PC-9 (cell line): ENCODE measurements at regions not wholly inside any gene's neighbourhood (a gene's known extent, or its start where the extent isn't known, plus 50 kb on each side); places are given as distances from the start of the nearest gene placed in this dataset.
"Not testable (repeated sequence)": the region's sequence is repeated elsewhere in the genome, so short reads cannot be mapped to it uniquely, and the experiment has no call there.

Experiments
- BruUV-seq: library from RNA; stranded (reverse); fragments of 400-500 nt; replicated peaks from 2 replicates; lab custom pipeline; 2021; lab: Mats Ljungman, UMichigan
- CTCF ChIA-PET: fragments of 300-600 bp; sonication (Branson Sonifier 250); formaldehyde crosslinking; loops from one replicate; lab custom pipeline; 2022; ENCODE audit warnings: antibody characterized with exemption; lab: Charles Lee
- POLR2A ChIA-PET: fragments of 300-600 bp; sonication (Branson Sonifier 250); formaldehyde crosslinking; loops from one replicate; lab custom pipeline; 2022; ENCODE audit warnings: antibody characterized with exemption; ENCODE audit not compliant: unreplicated experiment; lab: Charles Lee
- DNase-seq, 2 experiments: peaks; one replicate each; pipeline versions ENCODE4 v3.0.0 to v3.0.0-alpha.2; 2015 to 2022; ENCODE audit warnings: mixed read lengths in 1 of 2
- H2AFZ ChIP-seq: fragments of 200-600 bp; sonication (generic); 2 replicates; pipeline ENCODE4 v1.8.1; 2017; ENCODE audit warnings: antibody characterized with exemption
- H3F3A ChIP-seq: fragments of 200-600 bp; sonication (generic); 2 replicates; pipeline ENCODE4 v1.8.1; 2017; ENCODE audit warnings: antibody characterized with exemption, mild to moderate bottlenecking, low read depth; ENCODE audit not compliant: insufficient read depth
- H3K27ac ChIP-seq: fragments of 200-600 bp; sonication (generic); 2 replicates; pipeline ENCODE4 v1.6.1; 2016; ENCODE audit warnings: mixed run types
- H3K27me3 ChIP-seq: fragments of 200-600 bp; sonication (generic); 2 replicates; pipeline ENCODE4 v1.6.1; 2016; ENCODE audit warnings: low read depth, mixed run types; ENCODE audit not compliant: insufficient read depth
- H3K36me3 ChIP-seq: fragments of 200-600 bp; sonication (generic); 2 replicates; pipeline ENCODE4 v1.6.1; 2016; ENCODE audit warnings: low read depth, mixed run types
- H3K4me1 ChIP-seq: fragments of 200-600 bp; sonication (generic); replicated peaks from 2 replicates; pipeline ENCODE4 v1.6.1; 2016; ENCODE audit warnings: mixed run types; ENCODE audit not compliant: insufficient read depth
- H3K4me2 ChIP-seq: fragments of 200-600 bp; sonication (generic); 2 replicates; pipeline ENCODE4 v1.6.1; 2017; ENCODE audit warnings: mixed run types
- H3K4me3 ChIP-seq: fragments of 200-600 bp; sonication (generic); 2 replicates; pipeline ENCODE4 v1.6.1; 2016; ENCODE audit warnings: mixed run types
- H3K79me2 ChIP-seq: fragments of 200-600 bp; sonication (generic); 2 replicates; pipeline ENCODE4 v1.6.1; 2017; ENCODE audit warnings: low read depth, mixed run types
- H3K9me2 ChIP-seq: fragments of 200-600 bp; sonication (generic); 2 replicates; pipeline ENCODE4 v1.8.1; 2017; ENCODE audit warnings: mild to moderate bottlenecking; ENCODE audit not compliant: insufficient read depth
- H3K9me3 ChIP-seq: fragments of 200-600 bp; sonication (generic); 2 replicates; pipeline ENCODE4 v1.8.1; 2016; ENCODE audit warnings: low read depth; ENCODE audit not compliant: insufficient read depth
- H4K20me1 ChIP-seq: fragments of 200-600 bp; sonication (generic); 2 replicates; pipeline ENCODE4 v1.8.1; 2017; ENCODE audit not compliant: insufficient read depth
- CTCF ChIP-seq: fragments of 200-600 bp; sonication (generic); conservative IDR thresholded peaks from 2 replicates; pipeline ENCODE4 v1.6.1; 2017; ENCODE audit warnings: mixed run types, antibody characterized with exemption, mild to moderate bottlenecking, moderate library complexity
- EZH2 ChIP-seq: fragments of 200-600 bp; sonication (generic); IDR thresholded peaks from 2 replicates; pipeline ENCODE4 v1.8.0; 2017; ENCODE audit warnings: antibody characterized with exemption, low read depth
- intact Hi-C: fragments of 100-400 bp; cut with micrococcal nuclease; formaldehyde crosslinking; loops from one replicate; pipeline ENCODE4 v1.10.0; 2022; ENCODE audit not compliant: unreplicated experiment

- no peaks in the 10 kb centered on the region for H3K9me2 ChIP-seq
- CTCF ChIA-PET, result no interaction called here
- no peak for DNase-seq
- no peaks in the 10 kb centered on the region for H3K27me3 ChIP-seq
- no peaks in the 10 kb centered on the region for H3K36me3 ChIP-seq
- no TSS peak for BruUV-seq
- no peak overlapping the region for H3K4me2 ChIP-seq
- no peak overlapping the region for H3K27ac ChIP-seq
- POLR2A ChIA-PET, result no interaction called here
- H3F3A ChIP-seq, result no peaks in the 10 kb centered on the region
- intact Hi-C loops, result no loop called here
- no peak overlapping the region for H2AFZ ChIP-seq
- H3K4me3 ChIP-seq, result no peak overlapping the region
- TF ChIP-seq EZH2 (no peak), CTCF (no peak)
- H3K4me1 ChIP-seq, result no peaks in the 10 kb centered on the region
- no peaks in the 10 kb centered on the region for H3K9me3 ChIP-seq
- H4K20me1 ChIP-seq, result no peaks in the 10 kb centered on the region
- no peaks in the 10 kb centered on the region for H3K79me2 ChIP-seq
Observed at GRCh38 chr6:156191895-156192294, 585.3 kb upstream of the ARID1B start.

- H3K27ac ChIP-seq, intact Hi-C loops, DNase-seq, H2AFZ ChIP-seq, H3F3A ChIP-seq, H3K27me3 ChIP-seq, H3K4me3 ChIP-seq, H3K4me1 ChIP-seq, H3K79me2 ChIP-seq, CTCF ChIA-PET, H3K36me3 ChIP-seq, H3K9me3 ChIP-seq, H3K9me2 ChIP-seq, POLR2A ChIA-PET, H4K20me1 ChIP-seq, H3K4me2 ChIP-seq, BruUV-seq: not testable (repeated sequence)
Observed at GRCh38 chr6:156191390-156191789, 585.8 kb upstream of the ARID1B start.

DNA sequence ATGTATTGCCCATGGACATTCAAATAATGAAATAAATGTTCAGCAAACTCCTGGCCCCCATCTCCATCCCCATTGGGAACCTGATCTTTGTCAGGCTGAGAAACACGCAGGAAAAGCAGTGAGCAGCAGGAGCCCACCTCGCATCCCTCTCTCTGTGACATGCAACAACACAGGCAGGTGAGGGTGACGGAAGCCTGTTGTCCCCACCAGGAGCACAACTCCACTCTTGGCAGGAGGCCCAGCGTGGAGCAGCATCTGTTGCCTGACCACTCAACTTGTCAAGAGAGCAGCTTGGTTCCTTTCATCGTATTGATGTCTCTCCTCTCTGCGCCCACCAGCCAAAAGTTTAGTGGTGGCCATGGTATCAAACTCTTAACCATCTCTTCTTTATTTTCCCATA, 586.9 kb upstream of the ARID1B start:
- POLR2A ChIA-PET, result no interaction called here

More for the DNA sequence above, 586.9 kb upstream of the ARID1B start:
- Histone ChIP-seq H3K27me3 (no peaks in the 10 kb centered on the region), H3K4me2 (no peak overlapping the region), H3K4me3 (no peak overlapping the region), H3K4me1 (no peaks in the 10 kb centered on the region), H3K9me3 (no peaks in the 10 kb centered on the region), H4K20me1 (no peaks in the 10 kb centered on the region), H2AFZ (no peak overlapping the region), H3K27ac (no peak overlapping the region), H3K9me2 (no peaks in the 10 kb centered on the region), H3K36me3 (no peaks in the 10 kb centered on the region), H3F3A (no peaks in the 10 kb centered on the region), H3K79me2 (no peaks in the 10 kb centered on the region)
- intact Hi-C loops, result no loop called here
- BruUV-seq, result no TSS peak
- no peak for DNase-seq
- no peak for TF ChIP-seq CTCF
- TF ChIP-seq EZH2, result no peak
- CTCF ChIA-PET, result no interaction called here
